K562 (cell line): ENCODE measurements at regions not wholly inside any gene's neighbourhood (a gene's known extent, or its start where the extent isn't known, plus 50 kb on each side); places are given as distances from the start of the nearest gene placed in this dataset.

Experiments
- ATAC-seq: fragments of 200-7000 bp; cut with Tn5 transposase; 3 replicates; pipeline ENCODE4 v1.9.1; 2020; ENCODE audit warnings: moderate library complexity
- BruUV-seq: library from RNA; stranded (reverse); fragments of 400-500 nt; replicated peaks from 2 replicates; lab custom pipeline; 2021; lab: Mats Ljungman, UMichigan
- CTCF ChIA-PET: fragments of 300-600 bp; formaldehyde crosslinking; extraction: SDS; loops from one replicate; lab custom pipeline; 2021; ENCODE audit warnings: low intra/inter-chr PET ratio; lab: Yijun Ruan, JAX
- POLR2A ChIA-PET: fragments of 300-600, 350-650 bp; sonication (Branson Sonifier 250); formaldehyde crosslinking; extraction: SDS; loops from one replicate; lab custom pipeline; 2021; ENCODE audit warnings: antibody characterized with exemption, inconsistent platforms; lab: Yijun Ruan, JAX
- DNase-seq, 4 experiments: peaks; one replicate each; pipeline versions ENCODE4 v3.0.0 to v3.0.0-alpha.2; 2011 to 2018; ENCODE audit warnings: low spot score in 3 of 4, mixed read lengths in 3 of 4; ENCODE audit errors: extremely low read depth in 1 of 4
- FAIRE-seq: peaks from 2 replicates; lab custom pipeline; 2011; peaks lifted over from hg19 to GRCh38; lab: Jason Lieb, UNC
- H2AFZ ChIP-seq: 2 replicates; pipeline ENCODE4 v1.6.0; 2011; ENCODE audit warnings: low read depth, low read length, control low read depth, inconsistent platforms
- H3K27ac ChIP-seq: fragments of 200-600 bp; 3 replicates; pipeline ENCODE4 v1.8.0; 2011; ENCODE audit warnings: low read depth, mild to moderate bottlenecking, control low read depth, inconsistent platforms, low read length, moderate library complexity, mixed read lengths; ENCODE audit errors: extremely low read depth
- H3K27me3 ChIP-seq, 2 experiments: fragments of 300-600 bp in 1 of 2; 2 replicates in 1 of 2; 3 replicates in 1 of 2; pipeline versions ENCODE4 v1.6.0 to v1.8.0; 2011; ENCODE audit warnings: inconsistent platforms in 2 of 2, low read length in 2 of 2, mild to moderate bottlenecking in 1 of 2, mixed read lengths in 1 of 2, moderate library complexity in 1 of 2; ENCODE audit not compliant: control insufficient read depth in 2 of 2, insufficient read depth in 2 of 2
- H3K36me3 ChIP-seq: fragments of 300-600 bp; 3 replicates; pipeline ENCODE4 v1.8.0; 2011; ENCODE audit warnings: mild to moderate bottlenecking, low read length, inconsistent platforms; ENCODE audit not compliant: control insufficient read depth, insufficient read depth
- H3K4me1 ChIP-seq, 2 experiments: fragments of 200-600 bp in 1 of 2; replicated peaks in 1 of 2; 2 replicates in 1 of 2; 3 replicates in 1 of 2; pipeline versions ENCODE4 v1.5.1 to v1.8.0; 2011; ENCODE audit warnings: inconsistent platforms in 2 of 2, low read length in 2 of 2, mild to moderate bottlenecking in 1 of 2, mixed read lengths in 1 of 2, moderate library complexity in 1 of 2; ENCODE audit not compliant: control insufficient read depth in 2 of 2, insufficient read depth in 2 of 2
- H3K4me2 ChIP-seq: 2 replicates; pipeline ENCODE4 v1.6.1; 2011; ENCODE audit warnings: low read length, control low read depth, inconsistent platforms, mixed read lengths; ENCODE audit not compliant: insufficient read depth
- H3K4me3 ChIP-seq: fragments of 200-600 bp; sonication (generic), shearing (Covaris generic); 2 replicates; pipeline ENCODE4 v1.5.1; 2016; ENCODE audit warnings: control low read depth, inconsistent platforms
- H3K79me2 ChIP-seq: fragments of 200-600 bp; 3 replicates; pipeline ENCODE4 v1.8.0; 2011; ENCODE audit warnings: low read length, inconsistent platforms; ENCODE audit not compliant: control insufficient read depth, insufficient read depth
- H3K9ac ChIP-seq, 2 experiments: 2 replicates each; pipeline versions ENCODE4 v1.6.0 to v1.6.1; 2011; ENCODE audit warnings: low read depth in 2 of 2, low read length in 2 of 2, control low read depth in 1 of 2, inconsistent platforms in 1 of 2, mild to moderate bottlenecking in 1 of 2, mixed read lengths in 1 of 2; ENCODE audit not compliant: insufficient read depth in 1 of 2
- H3K9me1 ChIP-seq: one replicate; pipeline ENCODE4 v1.6.0; 2011; ENCODE audit warnings: inconsistent platforms, mild to moderate bottlenecking, low read length, moderate library complexity; ENCODE audit not compliant: control insufficient read depth, insufficient read depth
- H3K9me3 ChIP-seq: replicated peaks from 2 replicates; pipeline ENCODE4 v1.5.1; 2011; ENCODE audit warnings: low read depth, low read length, inconsistent platforms; ENCODE audit not compliant: control insufficient read depth, insufficient read depth
- H4K20me1 ChIP-seq: replicated peaks from 2 replicates; pipeline ENCODE4 v1.6.1; 2011; ENCODE audit warnings: low read length, inconsistent platforms, mixed read lengths; ENCODE audit not compliant: control insufficient read depth, insufficient read depth
- ARID1B ChIP-seq: fragments of 450-650 bp; IDR thresholded peaks from 2 replicates; pipeline ENCODE4 v1.6.1; 2016; ENCODE audit warnings: antibody characterized with exemption, mild to moderate bottlenecking, inconsistent platforms
- ATF3 ChIP-seq, 2 experiments: fragments of 450-650 bp in 1 of 2; sonication (generic) in 1 of 2; formaldehyde crosslinking in 1 of 2; IDR thresholded peaks in 1 of 2; conservative IDR thresholded peaks in 1 of 2; 2 replicates each; pipeline versions ENCODE4 v1.6.1 to v1.8.1; 2016 to 2023; ENCODE audit warnings: mild to moderate bottlenecking in 2 of 2, moderate library complexity in 2 of 2, inconsistent platforms in 1 of 2, missing genetic modification reagents in 1 of 2
- BACH1 ChIP-seq: fragments of 200-800 bp; sonication (Bioruptor generic); IDR thresholded peaks from 2 replicates; pipeline ENCODE4 v1.6.1; 2016; ENCODE audit warnings: missing genetic modification characterization, missing compliant biosample characterization
- CHAMP1 ChIP-seq: fragments of 450-650 bp; IDR thresholded peaks from 2 replicates; pipeline ENCODE4 v1.6.1; 2016; ENCODE audit warnings: mild to moderate bottlenecking
- CREM ChIP-seq: IDR thresholded peaks from 2 replicates; pipeline ENCODE4 v1.6.1; 2014; ENCODE audit warnings: antibody characterized with exemption, low read depth
- MCM3 ChIP-seq: fragments of 450-650 bp; IDR thresholded peaks from 2 replicates; pipeline ENCODE4 v1.6.1; 2016
- MYNN ChIP-seq, 2 experiments: sonication (generic); formaldehyde crosslinking in 1 of 2; IDR thresholded peaks; 2 replicates each; pipeline versions ENCODE4 v1.5.0 to v1.6.1; 2016 to 2020; ENCODE audit warnings: antibody characterized with exemption in 1 of 2, missing genetic modification reagents in 1 of 2
- NR2C1 ChIP-seq, 2 experiments: fragments of 450-650 bp; IDR thresholded peaks; 2 replicates each; pipeline ENCODE4 v1.6.1; 2017; ENCODE audit warnings: mild to moderate bottlenecking in 2 of 2, antibody characterized with exemption in 1 of 2, inconsistent platforms in 1 of 2, missing compliant biosample characterization in 1 of 2, missing genetic modification characterization in 1 of 2
- PML ChIP-seq: IDR thresholded peaks from 2 replicates; pipeline ENCODE4 v1.6.1; 2012; ENCODE audit warnings: low read length, inconsistent platforms
- SIN3A ChIP-seq, 2 experiments: fragments of 150-350 bp in 1 of 2; IDR thresholded peaks; 2 replicates each; pipeline ENCODE4 v1.6.1; 2011 to 2016; ENCODE audit warnings: borderline replicate concordance in 2 of 2, low read depth in 2 of 2, low read length in 2 of 2, mild to moderate bottlenecking in 2 of 2, moderate library complexity in 2 of 2; ENCODE audit not compliant: control insufficient read depth in 1 of 2
- SRSF9 ChIP-seq: fragments of 200-400 bp; formaldehyde crosslinking; IDR thresholded peaks from 2 replicates; pipeline ENCODE4 v1.6.1; 2017; ENCODE audit warnings: low read depth, low read length, borderline replicate concordance
- TSHZ1 ChIP-seq: fragments of 250-450 bp; sonication (Bioruptor Pico); IDR thresholded peaks from 2 replicates; pipeline ENCODE4 v1.4.0; 2020; ENCODE audit warnings: mild to moderate bottlenecking, moderate library complexity
- ZFP36 ChIP-seq: fragments of 150-350 bp; IDR thresholded peaks from 2 replicates; pipeline ENCODE4 v1.6.1; 2018; ENCODE audit warnings: low read length, low read depth; ENCODE audit not compliant: partially characterized antibody
- ZNF143 ChIP-seq: sonication (generic); formaldehyde crosslinking; IDR thresholded peaks from 2 replicates; pipeline ENCODE4 v1.9.0; 2022; ENCODE audit warnings: mild to moderate bottlenecking, missing genetic modification reagents
- ZNF174 ChIP-seq: fragments of 250-450 bp; sonication (Bioruptor Pico); IDR thresholded peaks from 2 replicates; pipeline ENCODE4 v1.4.0; 2020; ENCODE audit warnings: mild to moderate bottlenecking
- ZNF589 ChIP-seq: fragments of 200-800 bp; sonication (Bioruptor generic); IDR thresholded peaks from 2 replicates; pipeline ENCODE4 v1.6.1; 2016; ENCODE audit warnings: low read depth, missing genetic modification characterization, missing compliant biosample characterization
- WGBS: fragments of 100-300 bp; shearing (Covaris generic); methylation state at CpG from one replicate; pipeline ENCODE4 v1.1.6; 2016; ENCODE audit warnings: low coverage, mixed read lengths; ENCODE audit not compliant: insufficient coverage; ENCODE audit errors: missing lambda C conversion rate; 5-methylcytosine and 5-hydroxymethylcytosine counted together
- in situ Hi-C: fragments of 300-500 bp; cut with MboI; formaldehyde crosslinking; loops from 4 replicates; pipeline ENCODE4 v1.15.0; 2018; ENCODE audit warnings: inconsistent platforms, mixed read lengths
- intact Hi-C: fragments of 100-400 bp; cut with micrococcal nuclease; formaldehyde crosslinking; loops from 2 replicates; pipeline ENCODE4 v1.14.2; 2022

- Histone ChIP-seq H3K4me1 (no peaks in the 10 kb centered on the region), H3K9me3 (no peaks in the 10 kb centered on the region), H2AFZ (no peak overlapping the region), H3K27ac (no peak overlapping the region), H3K4me3 (no peak overlapping the region), H3K9ac (no peak overlapping the region)
- no TSS peak for BruUV-seq
- ChIA-PET POLR2A (no interaction called here), CTCF (no interaction called here)
- no peak for TF ChIP-seq ARID1B
- no peak for TF ChIP-seq SIN3A (IDR thresholded peaks at IDR 0.05; ENCODE audit: borderline replicate concordance in 2 of 2, control insufficient read depth in 1 of 2, low read depth in 2 of 2, low read length in 2 of 2)
- TF ChIP-seq CREM, result no peak
- no peak for TF ChIP-seq PML
- TF ChIP-seq ZNF589 (CRISPR knock-in tag), result no peak
- no peak for TF ChIP-seq ZNF174
- no peak for TF ChIP-seq NR2C1 (IDR thresholded peaks at IDR 0.05)
- TF ChIP-seq NR2C1 (tag; IDR thresholded peaks at IDR 0.05), result no peak
- no peak for TF ChIP-seq ZFP36
- TF ChIP-seq MYNN (IDR thresholded peaks at IDR 0.05), result no peak
- no peak for TF ChIP-seq MYNN (CRISPR knock-in tag; IDR thresholded peaks at IDR 0.05)
- no peak for TF ChIP-seq CHAMP1
- no peak for TF ChIP-seq BACH1 (tag)
- TF ChIP-seq TSHZ1 (CRISPR knock-in tag), result no peak
- TF ChIP-seq SRSF9, result no peak
- TF ChIP-seq ZNF143, result no peak
- TF ChIP-seq MCM3, result no peak
- TF ChIP-seq ATF3 (IDR thresholded peaks at IDR 0.05), result no peak
- TF ChIP-seq ATF3 (CRISPR knock-in tag; conservative IDR thresholded peaks at IDR 0.05), result no peak
- TF ChIP-seq, all 486 proteins: peak for 0
- intact Hi-C loops, result no loop called here
- H3K27me3 ChIP-seq, result no peaks in the 10 kb centered on the region
- H4K20me1 ChIP-seq, result no peaks in the 10 kb centered on the region
- no peaks in the 10 kb centered on the region for H3K9me1 ChIP-seq
- no peaks in the 10 kb centered on the region for H3K36me3 ChIP-seq
- WGBS, result 0% methylated on average over 3 of the region's 4 CpGs
- in situ Hi-C loops, result no loop called here
- DNase-seq (no peak), ATAC-seq (no peak), FAIRE-seq (no peak)
- H3K79me2 ChIP-seq, result no peaks in the 10 kb centered on the region
- no peak overlapping the region for H3K4me2 ChIP-seq
Measured at GRCh38 chrX:7412840-7413239, 264.9 kb upstream of the PUDP start.
